Amniotic epithelial cell (primary cell): ENCODE measurements at regions not wholly inside any gene's neighbourhood (a gene's known extent, or its start where the extent isn't known, plus 50 kb on each side); places are given as distances from the start of the nearest gene placed in this dataset.

Source experiments
- DNase-seq: peaks from one replicate; pipeline ENCODE4 v3.0.0-alpha.2; 2010; ENCODE audit warnings: low read depth

GRCh38 chr13:54165581-54166215 lies 1137.1 kb downstream of the OLFM4 start:
- no peak for DNase-seq

GRCh38 chr13:54173996-54174395 lies 1145.4 kb downstream of the OLFM4 start:
- no peak for DNase-seq

GRCh38 chr13:54175466-54175865 lies 1146.9 kb downstream of the OLFM4 start:
- DNase-seq, result no peak

- DNase-seq, result no peak
These were observed 1148.9 kb downstream of the OLFM4 start for GRCh38 chr13:54177466-54177865.

- no peak for DNase-seq
These were observed 1154.6 kb downstream of the OLFM4 start for GRCh38 chr13:54183166-54183565.

GRCh38 chr13:54183728-54184127 lies 1155.1 kb downstream of the OLFM4 start:
- no peak for DNase-seq

- DNase-seq, result no peak
These were observed 1156.0 kb downstream of the OLFM4 start for GRCh38 chr13:54184576-54184975.

- DNase-seq, result no peak
These were observed 1156.5 kb downstream of the OLFM4 start for GRCh38 chr13:54185101-54185500.

GRCh38 chr13:54185785-54186184 lies 1157.2 kb downstream of the OLFM4 start:
- DNase-seq, result no peak

- no peak for DNase-seq
These were observed 1158.8 kb downstream of the OLFM4 start for GRCh38 chr13:54187461-54187860.

GRCh38 chr13:54194233-54195024 lies 1165.8 kb downstream of the OLFM4 start:
- no peak for DNase-seq

- DNase-seq, result no peak
These were observed 1168.1 kb downstream of the OLFM4 start for GRCh38 chr13:54196684-54197083.

GRCh38 chr13:54198911-54199310 lies 1170.3 kb downstream of the OLFM4 start:
- DNase-seq, result no peak

GRCh38 chr13:54206626-54207025 lies 1178.0 kb downstream of the OLFM4 start:
- DNase-seq, result no peak

GRCh38 chr13:54210397-54211049 lies 1181.9 kb downstream of the OLFM4 start:
- DNase-seq, result no peak

GRCh38 chr13:54216221-54216620 lies 1187.6 kb downstream of the OLFM4 start:
- no peak for DNase-seq

- no peak for DNase-seq
These were observed 1198.3 kb downstream of the OLFM4 start for GRCh38 chr13:54226876-54227275.

GRCh38 chr13:54232700-54233099 lies 1204.1 kb downstream of the OLFM4 start:
- no peak for DNase-seq

GRCh38 chr13:54234607-54235006 lies 1206.0 kb downstream of the OLFM4 start:
- DNase-seq, result no peak

- DNase-seq, result no peak
These were observed 1213.1 kb downstream of the OLFM4 start for GRCh38 chr13:54241719-54242118.

GRCh38 chr13:54248306-54248705 lies 1219.7 kb downstream of the OLFM4 start:
- no peak for DNase-seq

GRCh38 chr13:54261856-54262255 lies 1233.2 kb downstream of the OLFM4 start:
- no peak for DNase-seq

GRCh38 chr13:54263868-54264267 lies 1235.3 kb downstream of the OLFM4 start:
- no peak for DNase-seq
